Breast epithelium (tissue), 3 donors: ENCODE measurements at regions not wholly inside any gene's neighbourhood (a gene's known extent, or its start where the extent isn't known, plus 50 kb on each side); places are given as distances from the start of the nearest gene placed in this dataset.

Experiments
- CTCF ChIP-seq, 3 donors: fragments of 450-650 bp; IDR thresholded peaks; one replicate each; pipeline ENCODE4 v1.5.1; 2016 to 2017; ENCODE audit warnings: antibody characterized with exemption in 3 of 3, mild to moderate bottlenecking in 3 of 3, moderate library complexity in 3 of 3
- POLR2AphosphoS5 ChIP-seq, 3 donors: sonication (generic); formaldehyde crosslinking; IDR thresholded peaks; one replicate each; pipeline ENCODE4 v1.6.1; 2017; ENCODE audit warnings: antibody characterized with exemption in 3 of 3

GRCh38 chr4:41326776-41327175 is 70.0 kb downstream of the UCHL1 start:
- TF ChIP-seq CTCF (IDR thresholded peaks at IDR 0.05) (no peak), POLR2AphosphoS5 (IDR thresholded peaks at IDR 0.05) (no peak)
